ENCODE measurements at regions not wholly inside any gene's neighbourhood (a gene's known extent, or its start where the extent isn't known, plus 50 kb on each side); places are given as distances from the start of the nearest gene placed in this dataset.
A peak's percentile ranks its signal among the peaks of the same experiment; 100 is the strongest.
"Not testable (repeated sequence)": the region's sequence is repeated elsewhere in the genome, so short reads cannot be mapped to it uniquely, and the experiment has no call there.

DNA sequence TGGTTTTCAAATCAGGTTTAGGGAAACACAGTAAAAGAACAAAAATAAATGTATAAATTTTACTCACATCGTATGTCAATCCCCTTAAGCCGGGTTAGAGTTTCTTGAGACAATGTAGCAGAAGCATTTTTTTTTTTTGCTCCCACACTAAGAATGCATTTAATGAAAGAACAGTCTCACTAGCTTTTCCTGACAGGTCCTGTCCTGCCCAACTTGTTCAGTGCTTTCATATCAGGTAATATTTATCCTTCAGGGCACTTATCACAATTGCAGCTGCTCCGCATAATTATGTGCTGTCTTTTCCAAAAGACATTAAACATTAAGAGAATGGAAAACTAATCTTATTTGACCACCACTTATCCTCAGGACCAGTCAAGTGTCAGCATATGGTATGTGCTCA, 632.0 kb downstream of the HTR1B start:
- DNase-seq, result no peak
- intact Hi-C loops (cut with micrococcal nuclease), result no loop called here
- ATAC-seq, result no peak

DNA sequence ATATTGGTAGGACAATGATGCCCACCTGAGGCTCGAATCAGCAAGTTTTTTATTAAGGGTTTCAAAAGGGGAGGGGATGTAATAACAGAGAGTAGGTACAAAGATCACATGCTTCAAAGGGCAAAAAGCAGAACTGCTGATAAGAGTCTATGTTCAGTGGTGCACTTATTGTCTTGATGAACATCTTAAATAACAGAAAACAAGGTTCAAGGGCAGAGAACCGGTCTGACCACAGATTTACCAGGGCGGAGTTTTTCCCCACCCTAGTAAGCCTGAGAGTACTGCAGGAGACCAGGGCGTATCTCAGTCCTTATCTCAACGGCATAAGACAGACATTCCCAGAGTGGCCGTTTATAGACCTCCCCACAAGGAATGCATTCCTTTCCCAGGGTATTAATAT, 639.7 kb downstream of the HTR1B start:
- ATAC-seq; DNase-seq; intact Hi-C loops (cut with micrococcal nuclease): not testable (repeated sequence)

GRCh38 chr6:76818451-76818850, 644.8 kb downstream of the HTR1B start:
- DNase-seq, result no peak
- intact Hi-C loops (cut with micrococcal nuclease), result no loop called here
- no peak for ATAC-seq

- DNase-seq, result no peak
- intact Hi-C loops (cut with micrococcal nuclease), result no loop called here
- ATAC-seq, result no peak
Observed at GRCh38 chr6:76817429-76817828, 645.9 kb downstream of the HTR1B start.

DNA sequence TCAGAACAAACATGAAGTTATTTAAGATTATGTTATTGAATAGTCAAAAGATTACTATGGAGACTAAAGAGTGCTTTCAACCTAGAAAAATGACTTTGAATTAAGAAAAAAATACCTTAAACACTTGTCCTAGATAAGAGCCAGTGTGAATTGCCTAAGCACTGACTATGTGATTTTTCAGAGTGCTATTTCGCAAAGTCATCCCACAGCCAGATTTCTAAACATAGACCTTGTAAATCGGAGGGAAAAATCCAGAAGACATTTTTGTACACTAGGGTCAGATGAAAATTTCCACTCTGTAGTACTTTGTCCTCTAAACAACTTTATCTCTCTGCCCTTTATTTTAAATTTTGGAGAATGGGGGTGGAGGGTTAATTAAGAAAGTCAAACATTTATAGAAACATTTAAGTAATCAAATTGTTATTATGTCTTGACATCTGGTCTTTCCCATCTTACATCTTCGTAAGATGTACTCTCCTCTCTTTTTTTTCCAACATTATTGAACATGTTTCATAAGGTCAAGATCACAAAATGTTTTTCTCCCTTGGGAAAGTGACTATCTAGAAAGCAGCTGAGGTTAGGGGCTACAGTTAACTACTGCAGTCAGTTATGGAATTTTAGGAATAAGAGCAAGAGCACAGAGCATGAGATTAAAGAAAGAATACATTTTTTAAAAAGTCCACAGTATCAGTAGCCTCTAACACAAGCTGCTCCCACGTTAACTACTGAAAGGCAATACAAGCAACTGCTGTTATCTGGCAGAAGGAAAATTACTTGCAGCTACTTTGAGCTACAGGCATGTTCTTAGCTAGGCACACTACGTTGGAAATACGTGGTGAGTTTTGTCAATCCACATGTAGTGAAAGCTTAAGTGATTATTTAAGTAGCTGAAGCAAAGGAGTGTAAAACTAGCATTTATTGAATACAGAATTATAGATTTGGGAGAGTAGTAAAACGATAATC, 648.5 kb downstream of the HTR1B start:
- DNase-seq (no peak), ATAC-seq (peak; percentile 56)
- intact Hi-C loops (cut with micrococcal nuclease), result no loop called here

GRCh38 chr6:76810286-76810685, 653.0 kb downstream of the HTR1B start:
- intact Hi-C loops (cut with micrococcal nuclease), result no loop called here
- DNase-seq (no peak), ATAC-seq (no peak)

- intact Hi-C loops (cut with micrococcal nuclease), result no loop called here
- DNase-seq, result no peak
- ATAC-seq, result no peak
Observed at GRCh38 chr6:76803038-76803580, 660.2 kb downstream of the HTR1B start.

GRCh38 chr6:76792394-76792793, 670.9 kb downstream of the HTR1B start:
- ATAC-seq (no peak), DNase-seq (no peak)
- intact Hi-C loops (cut with micrococcal nuclease), result no loop called here

- ATAC-seq (no peak), DNase-seq (no peak)
- intact Hi-C loops (cut with micrococcal nuclease), result no loop called here
Observed at GRCh38 chr6:76790881-76791280, 672.4 kb downstream of the HTR1B start.

DNA sequence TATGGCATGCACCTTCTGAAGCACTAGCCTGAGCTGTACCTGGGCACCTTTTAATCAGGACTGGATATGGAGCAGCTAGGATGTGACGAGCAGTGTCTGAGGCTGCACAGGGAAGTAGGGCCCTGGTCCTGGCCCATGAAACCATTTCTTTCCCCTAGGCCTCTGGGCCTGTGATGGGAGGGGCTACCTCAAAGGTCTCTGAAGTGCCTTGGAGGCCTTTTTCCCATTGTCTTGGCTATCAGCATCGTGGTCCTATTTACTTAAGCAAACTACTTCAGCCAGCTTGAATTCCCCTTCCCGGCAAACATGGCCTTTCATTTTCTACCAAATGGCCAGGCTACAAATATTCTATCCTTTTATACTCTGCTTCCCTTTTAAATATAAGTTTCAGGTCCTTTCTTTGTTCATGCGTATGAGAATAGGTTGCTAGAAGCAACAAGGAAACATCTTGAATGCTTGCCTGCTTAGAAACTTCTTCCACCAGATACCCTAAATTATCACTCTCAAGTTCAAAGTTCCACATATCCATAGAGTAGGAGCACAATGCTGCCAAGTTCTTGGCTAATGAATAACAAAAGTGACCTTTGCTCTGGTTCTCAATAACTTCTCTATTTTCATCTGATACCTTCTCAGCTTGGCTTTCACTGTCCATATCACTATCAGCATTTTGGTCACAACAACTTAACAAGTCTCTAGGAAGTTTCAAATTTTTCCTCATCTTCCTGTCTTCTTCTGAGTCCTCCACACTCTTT, 673.1 kb downstream of the HTR1B start:
- intact Hi-C loops (cut with micrococcal nuclease), result no loop called here
- no peak for ATAC-seq
- DNase-seq, result no peak

DNA sequence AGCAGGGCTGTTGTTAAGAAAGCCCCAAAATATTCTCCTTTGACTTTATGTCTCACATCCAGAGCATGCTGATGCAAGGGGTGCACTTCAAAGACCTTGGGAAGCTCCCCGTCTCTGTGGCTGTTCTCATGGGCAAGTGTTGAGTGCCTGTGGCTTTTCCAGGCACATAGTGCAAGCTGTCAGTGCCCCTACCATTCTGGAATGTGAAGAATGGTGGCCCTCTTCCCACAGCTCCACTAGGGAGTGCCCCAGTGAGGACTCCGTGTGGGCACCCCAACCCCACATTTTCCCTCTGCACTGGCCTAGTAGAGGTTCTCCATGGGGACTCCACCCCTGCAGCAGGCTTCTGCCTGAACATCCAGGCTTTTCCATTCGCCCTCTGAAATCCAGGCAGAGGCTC, 673.7 kb downstream of the HTR1B start:
- intact Hi-C loops (cut with micrococcal nuclease), result no loop called here
- DNase-seq (no peak), ATAC-seq (no peak)

DNA sequence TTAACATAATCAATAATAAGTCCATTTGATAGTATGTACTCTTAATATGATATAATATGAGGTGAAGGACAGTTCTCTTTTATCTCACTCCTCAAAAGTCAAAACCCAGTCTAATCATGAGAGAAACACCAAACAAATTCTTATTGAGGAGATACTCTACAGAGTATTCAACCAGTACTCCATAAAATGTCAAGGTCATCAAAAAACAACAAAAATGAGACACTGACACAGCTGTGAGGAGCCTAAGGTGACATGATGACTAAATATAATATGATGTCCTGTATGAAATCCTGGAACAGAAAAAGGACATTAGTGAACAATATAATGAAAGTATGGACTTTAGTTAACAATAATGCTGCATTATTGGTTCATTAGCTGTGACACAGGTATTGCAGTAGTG, 675.1 kb downstream of the HTR1B start:
- intact Hi-C loops (cut with micrococcal nuclease), result no loop called here
- ATAC-seq, result no peak
- DNase-seq, result no peak

- intact Hi-C loops (cut with micrococcal nuclease), result no loop called here
- DNase-seq, result no peak
- ATAC-seq, result no peak
Observed at GRCh38 chr6:76779068-76779467, 684.2 kb downstream of the HTR1B start.

DNA sequence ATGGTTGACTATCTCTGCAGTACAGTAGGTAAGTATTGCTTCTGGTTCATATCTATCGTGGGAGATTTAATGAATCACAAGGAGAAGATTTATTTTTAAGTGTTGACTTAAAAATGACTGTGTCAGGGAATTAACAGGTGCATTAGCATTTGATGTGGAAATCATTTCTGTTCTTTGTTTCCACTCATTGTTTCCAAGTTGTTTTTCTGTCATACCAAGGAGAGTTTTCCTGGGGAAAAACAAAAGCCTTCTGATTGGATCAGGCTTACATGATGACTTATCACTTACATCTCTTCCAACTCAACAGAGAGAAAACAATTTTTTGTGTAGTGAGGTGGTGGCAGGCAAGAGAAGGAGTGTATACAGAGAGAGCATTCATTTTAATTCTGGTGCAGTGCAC, 686.4 kb downstream of the HTR1B start:
- DNase-seq (no peak), ATAC-seq (no peak)
- intact Hi-C loops (cut with micrococcal nuclease), result no loop called here

- peak; percentile 30 for DNase-seq
- ATAC-seq, result peak; percentile 80
- intact Hi-C loops (cut with micrococcal nuclease), result no loop called here
Observed at GRCh38 chr6:76774781-76775384, 688.4 kb downstream of the HTR1B start.

GRCh38 chr6:76772951-76773350, 690.3 kb downstream of the HTR1B start:
- ATAC-seq (no peak), DNase-seq (no peak)
- intact Hi-C loops (cut with micrococcal nuclease), result no loop called here

- intact Hi-C loops (cut with micrococcal nuclease), result no loop called here
- peak; percentile 89 for ATAC-seq
Observed at GRCh38 chr6:76771059-76771634, 692.1 kb downstream of the HTR1B start.

GRCh38 chr6:76770281-76770680, 693.0 kb downstream of the HTR1B start:
- DNase-seq (no peak), ATAC-seq (no peak)
- intact Hi-C loops (cut with micrococcal nuclease), result no loop called here

More at GRCh38 chr6:76771059-76771634, 692.1 kb downstream of the HTR1B start:
- DNase-seq, result peak; percentile 45

DNA sequence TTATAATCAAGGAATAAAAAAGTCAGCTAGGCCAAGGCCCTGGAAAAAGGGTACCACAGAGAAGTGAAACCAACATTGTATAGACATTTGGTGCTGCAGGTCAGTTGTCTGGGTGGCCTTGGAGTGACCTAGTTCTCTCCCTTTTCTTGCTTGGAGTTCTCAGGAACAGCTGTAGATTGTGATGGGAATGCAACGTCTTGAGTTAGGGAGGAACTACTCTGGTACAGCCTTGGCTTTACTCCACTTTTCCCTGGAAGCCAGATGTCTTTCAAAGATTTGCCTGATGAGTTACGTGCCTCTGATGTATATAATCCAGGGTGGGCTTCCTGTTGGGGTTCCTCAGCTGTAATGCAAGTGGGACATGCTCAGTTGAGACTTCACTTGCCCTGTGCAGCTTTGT, 694.7 kb downstream of the HTR1B start:
- ATAC-seq (no peak), DNase-seq (no peak)
- intact Hi-C loops (cut with micrococcal nuclease), result no loop called here
